IMR-90 (cell line): ENCODE measurements at regions not wholly inside any gene's neighbourhood (a gene's known extent, or its start where the extent isn't known, plus 50 kb on each side); places are given as distances from the start of the nearest gene placed in this dataset.

Source experiments
- ATAC-seq: fragments of 200-7000 bp; cut with Tn5 transposase; 2 replicates; pipeline ENCODE4 v1.9.1; 2020; ENCODE audit warnings: low read depth, mild to moderate bottlenecking, moderate library complexity
- BruUV-seq: library from RNA; stranded (reverse); fragments of 400-500 nt; replicated peaks from 2 replicates; lab custom pipeline; 2021; lab: Mats Ljungman, UMichigan
- CTCF ChIA-PET: fragments of 300-600 bp; formaldehyde crosslinking; extraction: SDS; loops from one replicate; lab custom pipeline; 2021; ENCODE audit warnings: antibody characterized with exemption; lab: Yijun Ruan, JAX
- POLR2A ChIA-PET: fragments of 300-600 bp; sonication (Branson Sonifier 250); formaldehyde crosslinking; loops from one replicate; lab custom pipeline; 2022; ENCODE audit warnings: antibody characterized with exemption; ENCODE audit not compliant: unreplicated experiment; lab: Charles Lee
- DNase-seq: peaks from one replicate; pipeline ENCODE4 v3.0.0; 2013
- H2AFZ ChIP-seq: replicated peaks from 2 replicates; pipeline ENCODE3; 2013; ENCODE audit warnings: low read length, mild to moderate bottlenecking; ENCODE audit not compliant: poor library complexity
- H2AK5ac ChIP-seq: 2 replicates; pipeline ENCODE4 v1.6.1; 2013; ENCODE audit warnings: low read depth, low read length, inconsistent platforms
- H2AK9ac ChIP-seq: replicated peaks from 2 replicates; pipeline ENCODE3; 2013; ENCODE audit warnings: mild to moderate bottlenecking, low read depth, low read length, moderate library complexity; ENCODE audit not compliant: poor library complexity
- H2BK120ac ChIP-seq: 2 replicates; pipeline ENCODE4 v1.6.1; 2013; ENCODE audit warnings: low read depth, low read length, inconsistent platforms
- H2BK15ac ChIP-seq: 3 replicates; pipeline ENCODE4 v1.6.1; 2013; ENCODE audit warnings: low read depth, low read length, inconsistent platforms
- H2BK20ac ChIP-seq: 2 replicates; pipeline ENCODE4 v1.6.1; 2013; ENCODE audit warnings: low read depth, mild to moderate bottlenecking, inconsistent platforms, low read length, moderate library complexity
- H2BK5ac ChIP-seq: 2 replicates; pipeline ENCODE4 v1.6.1; 2013; ENCODE audit warnings: mild to moderate bottlenecking, low read depth, low read length, inconsistent platforms; ENCODE audit not compliant: poor library complexity, severe bottlenecking
- H3K14ac ChIP-seq: replicated peaks from 2 replicates; pipeline ENCODE4 v1.6.1; 2013; ENCODE audit warnings: low read depth, low read length, inconsistent platforms
- H3K18ac ChIP-seq: 2 replicates; pipeline ENCODE4 v1.6.1; 2013; ENCODE audit warnings: low read depth, low read length, control low read depth
- H3K23ac ChIP-seq: 2 replicates; pipeline ENCODE4 v1.6.1; 2013; ENCODE audit warnings: low read depth, low read length, inconsistent platforms
- H3K27ac ChIP-seq: 2 replicates; pipeline ENCODE4 v1.5.1; 2013; ENCODE audit warnings: mild to moderate bottlenecking, control low read depth, low read length; ENCODE audit not compliant: insufficient read depth
- H3K27me3 ChIP-seq: 2 replicates; pipeline ENCODE4 v1.6.1; 2013; ENCODE audit warnings: low read length; ENCODE audit not compliant: control insufficient read depth, insufficient read depth
- H3K36me3 ChIP-seq: 2 replicates; pipeline ENCODE4 v1.6.1; 2013; ENCODE audit warnings: low read length, mixed read lengths; ENCODE audit not compliant: control insufficient read depth, insufficient read depth
- H3K4ac ChIP-seq: 2 replicates; pipeline ENCODE4 v1.6.1; 2013; ENCODE audit warnings: low read depth, low read length, inconsistent platforms
- H3K4me1 ChIP-seq: 2 replicates; pipeline ENCODE4 v1.6.1; 2013; ENCODE audit warnings: low read length, mixed read lengths; ENCODE audit not compliant: control insufficient read depth, insufficient read depth
- H3K4me2 ChIP-seq: 2 replicates; pipeline ENCODE4 v1.6.1; 2013; ENCODE audit warnings: low read depth, mild to moderate bottlenecking, control low read depth, low read length, moderate library complexity
- H3K4me3 ChIP-seq: 2 replicates; pipeline ENCODE4 v1.5.1; 2013; ENCODE audit warnings: low read depth, mild to moderate bottlenecking, control low read depth, low read length, moderate library complexity; ENCODE audit not compliant: insufficient read depth
- H3K56ac ChIP-seq: 2 replicates; pipeline ENCODE4 v1.6.1; 2013; ENCODE audit warnings: low read length, inconsistent platforms; ENCODE audit not compliant: insufficient read depth; ENCODE audit errors: extremely low read depth
- H3K79me1 ChIP-seq, 2 experiments: 2 replicates each; pipeline ENCODE4 v1.6.1; 2013; ENCODE audit warnings: low read length in 2 of 2, inconsistent platforms in 1 of 2, low read depth in 1 of 2
- H3K9ac ChIP-seq: 2 replicates; pipeline ENCODE4 v1.6.1; 2013; ENCODE audit warnings: low read depth, low read length, control low read depth
- H3K9me1 ChIP-seq: 2 replicates; pipeline ENCODE4 v1.6.1; 2013; ENCODE audit warnings: low read length, inconsistent platforms; ENCODE audit not compliant: insufficient read depth
- H3K9me3 ChIP-seq: 2 replicates; pipeline ENCODE4 v1.6.1; 2013; ENCODE audit warnings: low read length; ENCODE audit not compliant: control insufficient read depth, insufficient read depth
- H4K20me1 ChIP-seq: 2 replicates; pipeline ENCODE4 v1.6.1; 2013; ENCODE audit warnings: low read length, inconsistent platforms; ENCODE audit not compliant: insufficient read depth
- H4K5ac ChIP-seq: 2 replicates; pipeline ENCODE4 v1.6.1; 2013; ENCODE audit warnings: mild to moderate bottlenecking, low read depth, low read length, control low read depth
- H4K8ac ChIP-seq, 2 experiments: 2 replicates each; pipeline ENCODE4 v1.6.1; 2013; ENCODE audit warnings: low read depth in 2 of 2, low read length in 2 of 2, control low read depth in 1 of 2, inconsistent platforms in 1 of 2
- H4K91ac ChIP-seq: 2 replicates; pipeline ENCODE4 v1.6.1; 2013; ENCODE audit warnings: low read depth, low read length, inconsistent platforms; ENCODE audit not compliant: insufficient read depth
- BHLHE40 ChIP-seq: fragments of 150-350 bp; IDR thresholded peaks from 2 replicates; pipeline ENCODE4 v1.6.1; 2016; ENCODE audit warnings: mild to moderate bottlenecking, low read depth, low read length
- CEBPB ChIP-seq: IDR thresholded peaks from 2 replicates; pipeline ENCODE4 v1.6.1; 2012; ENCODE audit warnings: low read depth, low read length, improper control_type of control experiment
- CHD1 ChIP-seq: IDR thresholded peaks from 2 replicates; pipeline ENCODE4 v1.6.1; 2012; ENCODE audit warnings: low read depth, low read length, improper control_type of control experiment
- FOS ChIP-seq: fragments of 150-350 bp; IDR thresholded peaks from 2 replicates; pipeline ENCODE4 v1.6.1; 2016; ENCODE audit warnings: low read depth, low read length
- MAFK ChIP-seq: IDR thresholded peaks from 2 replicates; pipeline ENCODE4 v1.6.1; 2012; ENCODE audit warnings: low read depth, low read length, improper control_type of control experiment
- MAZ ChIP-seq: IDR thresholded peaks from 2 replicates; pipeline ENCODE4 v1.6.1; 2012; ENCODE audit warnings: low read depth, mild to moderate bottlenecking, low read length, improper control_type of control experiment, moderate library complexity, borderline replicate concordance
- MXI1 ChIP-seq: IDR thresholded peaks from 2 replicates; pipeline ENCODE4 v1.6.1; 2012; ENCODE audit warnings: low read depth, mild to moderate bottlenecking, low read length, moderate library complexity, borderline replicate concordance
- NFE2L2 ChIP-seq: fragments of 150-350 bp; IDR thresholded peaks from 2 replicates; pipeline ENCODE4 v1.6.1; 2016; ENCODE audit warnings: low read depth, mild to moderate bottlenecking, low read length
- POLR2A ChIP-seq: IDR thresholded peaks from 2 replicates; pipeline ENCODE4 v1.6.1; 2012; ENCODE audit warnings: mild to moderate bottlenecking, low read depth, low read length
- RAD21 ChIP-seq: IDR thresholded peaks from 2 replicates; pipeline ENCODE4 v1.6.1; 2012; ENCODE audit warnings: low read length, improper control_type of control experiment
- RCOR1 ChIP-seq: IDR thresholded peaks from 2 replicates; pipeline ENCODE4 v1.6.1; 2012; ENCODE audit warnings: mild to moderate bottlenecking, low read length, improper control_type of control experiment; ENCODE audit not compliant: insufficient replicate concordance
- RFX5 ChIP-seq: IDR thresholded peaks from 2 replicates; pipeline ENCODE4 v1.8.0; 2012; ENCODE audit warnings: low read depth, mild to moderate bottlenecking, low read length, moderate library complexity
- SMC3 ChIP-seq: fragments of 150-350 bp; IDR thresholded peaks from 2 replicates; pipeline ENCODE4 v1.6.1; 2016; ENCODE audit warnings: low read depth, mild to moderate bottlenecking, antibody characterized with exemption, low read length, moderate library complexity
- whole genome bisulfite sequencing, 2 experiments: methylation state at CpG; one replicate each; pipeline versions ENCODE4 v1.1.5 to v1.1.7; 2013; ENCODE audit warnings: missing lambda C conversion rate in 2 of 2; ENCODE audit not compliant: insufficient read length in 1 of 2; ENCODE audit errors: extremely low coverage in 2 of 2; 5-methylcytosine and 5-hydroxymethylcytosine counted together
- dilution Hi-C: fragments of 300-500 bp; cut with HindIII; formaldehyde crosslinking; loops from one replicate; pipeline ENCODE4 v1.14.3; 2018; ENCODE audit warnings: low sequenced_read_pairs; ENCODE audit not compliant: unreplicated experiment
- in situ Hi-C: fragments of 300-500 bp; cut with MboI; formaldehyde crosslinking; loops from 3 replicates; pipeline ENCODE4 v1.14.3; 2019; ENCODE audit warnings: low sequenced_read_pairs, inconsistent platforms, mixed read lengths
- intact Hi-C: fragments of 100-400 bp; cut with micrococcal nuclease; formaldehyde crosslinking; loops from 2 replicates; pipeline ENCODE4 v1.10.0; 2022
- TF ChIP-seq, protein P1 (sequence below): conservative IDR thresholded peaks from 2 replicates; pipeline ENCODE4 v1.5.1; 2012; ENCODE audit warnings: mild to moderate bottlenecking, low read depth, low read length, improper control_type of control experiment
- TF ChIP-seq, protein P2 (sequence below): fragments of 150-350 bp; IDR thresholded peaks from 2 replicates; pipeline ENCODE4 v1.6.1; 2016; ENCODE audit warnings: low read depth, mild to moderate bottlenecking, low read length, moderate library complexity, borderline replicate concordance

DNA sequence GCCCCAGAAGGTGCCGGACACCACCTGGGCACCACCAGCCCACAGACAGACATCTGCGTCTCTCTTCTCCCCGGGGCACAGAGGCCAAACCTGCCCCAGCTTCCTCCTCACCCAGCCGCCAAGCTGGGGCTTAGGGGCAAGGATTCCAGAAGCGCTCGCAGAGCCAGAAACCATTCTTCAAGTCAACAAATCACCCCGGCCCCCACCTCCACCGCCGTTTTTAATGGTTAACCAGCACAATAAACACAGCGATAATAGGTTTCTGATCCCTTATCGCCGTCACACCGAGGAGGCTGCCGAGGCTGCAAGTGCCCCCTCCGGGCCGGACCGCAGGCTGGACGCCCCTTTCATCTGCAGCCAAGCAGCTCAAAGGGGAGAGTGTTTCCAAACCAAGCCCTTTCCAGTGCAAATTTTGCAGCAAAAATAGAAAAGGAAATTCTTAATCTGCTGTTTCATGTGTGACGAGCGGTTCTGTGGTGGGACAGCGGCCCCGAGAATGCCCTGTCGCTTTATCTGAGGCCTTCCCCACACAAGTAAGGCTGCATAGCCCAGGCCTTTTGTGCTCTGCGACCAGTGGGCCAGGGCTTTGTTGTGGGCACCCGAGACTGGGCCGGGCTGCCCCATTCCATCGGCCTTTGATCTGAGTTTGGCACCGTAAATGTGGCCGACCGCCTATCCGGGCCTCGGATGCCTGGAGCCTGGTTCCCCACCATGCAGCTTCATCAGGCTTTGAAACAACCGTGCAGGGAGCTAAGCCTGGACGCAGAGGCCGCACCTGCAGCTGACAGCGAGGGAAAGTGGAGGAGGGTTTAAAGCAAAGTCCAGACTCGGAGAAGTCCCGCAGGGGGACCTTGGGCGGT is 83.2 kb downstream of the FOXL3 start:
- no peak overlapping the region for H2BK20ac ChIP-seq
- ChIA-PET CTCF (interaction anchor here (0.8 kb wide), 1 partner anchor 10 kb away, joined by 3 read pairs; no protein-coding TSS in a partner anchor), POLR2A (no interaction called here)
- H3K9me3 ChIP-seq: no peaks in the 10 kb centered on the region; the same call in 1 of the 2 replicates
- H3K4me3 ChIP-seq: no peak overlapping the region
- dilution Hi-C loops: no loop called here
- no peak for DNase-seq
- H4K8ac ChIP-seq: no peak overlapping the region
- in situ Hi-C loops: no loop called here
- no peaks in the 10 kb centered on the region for H3K36me3 ChIP-seq
- H2BK15ac ChIP-seq: no peak overlapping the region
- H2AK9ac ChIP-seq: no peak overlapping the region
- no peak overlapping the region for H3K4me2 ChIP-seq
- intact Hi-C loops: no loop called here
- no peak overlapping the region for H3K18ac ChIP-seq
- H4K5ac ChIP-seq: no peak overlapping the region
- no peak overlapping the region for H4K91ac ChIP-seq
- no peak for ATAC-seq
- no peak overlapping the region for H3K27ac ChIP-seq
- no peak overlapping the region for H3K4ac ChIP-seq
- no TSS peak for BruUV-seq
- H3K23ac ChIP-seq: no peak overlapping the region
- H3K9me1 ChIP-seq: 0 out of 2 replicates have a peak, but pooled peaks cover 4% of the 10 kb centered on the region
- H3K9ac ChIP-seq: no peak overlapping the region
- H3K14ac ChIP-seq: no peak overlapping the region
- no peaks in the 10 kb centered on the region for H3K4me1 ChIP-seq
- H2AK5ac ChIP-seq: no peak overlapping the region
- peaks cover 46% of the 10 kb centered on the region for H3K27me3 ChIP-seq
- no peak overlapping the region for H2BK5ac ChIP-seq
- no peak overlapping the region for H2AFZ ChIP-seq
- 20% methylated on average over 2 of the region's 39 CpGs; no CpG with 5 or more reads in 1 of the 2 experiments for WGBS, 2 experiments
- no peak overlapping the region for H2BK120ac ChIP-seq
- no peak overlapping the region for H3K56ac ChIP-seq
- H4K20me1 ChIP-seq: no peaks in the 10 kb centered on the region; the same call in 1 of the 2 replicates
- no peaks in the 10 kb centered on the region for H3K79me1 ChIP-seq
- TF ChIP-seq BHLHE40: no peak
- no peak for TF ChIP-seq FOS
- TF ChIP-seq, protein P1, sequence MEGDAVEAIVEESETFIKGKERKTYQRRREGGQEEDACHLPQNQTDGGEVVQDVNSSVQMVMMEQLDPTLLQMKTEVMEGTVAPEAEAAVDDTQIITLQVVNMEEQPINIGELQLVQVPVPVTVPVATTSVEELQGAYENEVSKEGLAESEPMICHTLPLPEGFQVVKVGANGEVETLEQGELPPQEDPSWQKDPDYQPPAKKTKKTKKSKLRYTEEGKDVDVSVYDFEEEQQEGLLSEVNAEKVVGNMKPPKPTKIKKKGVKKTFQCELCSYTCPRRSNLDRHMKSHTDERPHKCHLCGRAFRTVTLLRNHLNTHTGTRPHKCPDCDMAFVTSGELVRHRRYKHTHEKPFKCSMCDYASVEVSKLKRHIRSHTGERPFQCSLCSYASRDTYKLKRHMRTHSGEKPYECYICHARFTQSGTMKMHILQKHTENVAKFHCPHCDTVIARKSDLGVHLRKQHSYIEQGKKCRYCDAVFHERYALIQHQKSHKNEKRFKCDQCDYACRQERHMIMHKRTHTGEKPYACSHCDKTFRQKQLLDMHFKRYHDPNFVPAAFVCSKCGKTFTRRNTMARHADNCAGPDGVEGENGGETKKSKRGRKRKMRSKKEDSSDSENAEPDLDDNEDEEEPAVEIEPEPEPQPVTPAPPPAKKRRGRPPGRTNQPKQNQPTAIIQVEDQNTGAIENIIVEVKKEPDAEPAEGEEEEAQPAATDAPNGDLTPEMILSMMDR: no peak
- TF ChIP-seq SMC3: no peak
- TF ChIP-seq POLR2A: no peak
- TF ChIP-seq MXI1: no peak
- TF ChIP-seq MAFK: no peak
- TF ChIP-seq RCOR1: no peak
- TF ChIP-seq RAD21: no peak
- TF ChIP-seq MAZ: no peak
- TF ChIP-seq NFE2L2: no peak
- no peak for TF ChIP-seq RFX5
- TF ChIP-seq CEBPB: no peak
- TF ChIP-seq, protein P2, sequence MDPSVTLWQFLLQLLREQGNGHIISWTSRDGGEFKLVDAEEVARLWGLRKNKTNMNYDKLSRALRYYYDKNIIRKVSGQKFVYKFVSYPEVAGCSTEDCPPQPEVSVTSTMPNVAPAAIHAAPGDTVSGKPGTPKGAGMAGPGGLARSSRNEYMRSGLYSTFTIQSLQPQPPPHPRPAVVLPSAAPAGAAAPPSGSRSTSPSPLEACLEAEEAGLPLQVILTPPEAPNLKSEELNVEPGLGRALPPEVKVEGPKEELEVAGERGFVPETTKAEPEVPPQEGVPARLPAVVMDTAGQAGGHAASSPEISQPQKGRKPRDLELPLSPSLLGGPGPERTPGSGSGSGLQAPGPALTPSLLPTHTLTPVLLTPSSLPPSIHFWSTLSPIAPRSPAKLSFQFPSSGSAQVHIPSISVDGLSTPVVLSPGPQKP: no peak
- TF ChIP-seq CHD1: no peak
